HK-2 (cell line): ENCODE measurements at regions not wholly inside any gene's neighbourhood (a gene's known extent, or its start where the extent isn't known, plus 50 kb on each side); places are given as distances from the start of the nearest gene placed in this dataset.

Experiments
- DNase-seq: peaks from one replicate; pipeline ENCODE4 v3.0.0-alpha.2; 2018; ENCODE audit not compliant: unreplicated experiment

DNA sequence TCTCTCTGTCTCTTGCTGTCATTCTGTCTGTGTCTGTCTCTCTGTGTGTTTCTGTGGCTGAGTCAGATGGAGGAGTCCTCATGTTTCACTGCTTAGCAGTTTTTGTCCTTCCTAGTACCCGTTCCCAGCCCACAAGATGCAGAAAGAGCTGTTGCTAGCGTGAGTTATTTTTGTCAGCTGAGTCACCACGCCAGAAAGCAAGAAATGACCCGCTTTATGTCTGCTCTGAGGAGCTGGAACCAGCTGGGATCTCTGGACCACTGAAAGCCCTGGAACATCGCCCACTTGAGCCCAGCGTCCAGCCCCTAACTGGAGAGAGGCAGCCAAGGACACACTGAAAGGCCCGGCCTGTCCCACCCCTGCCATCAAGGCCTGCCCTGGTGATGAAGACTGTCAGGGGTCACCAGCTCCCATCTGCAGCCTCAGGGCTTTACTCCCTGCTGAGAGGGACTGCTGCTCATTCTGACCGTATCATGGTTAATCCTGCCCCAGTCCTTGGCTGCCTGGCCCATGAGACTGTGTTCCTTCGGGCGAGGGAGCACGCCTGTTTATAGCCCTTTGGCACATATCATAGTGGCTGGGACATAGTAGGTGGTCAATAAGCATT lies 101.7 kb upstream of the TPM1 start:
- peak; percentile 61 for DNase-seq

DNA sequence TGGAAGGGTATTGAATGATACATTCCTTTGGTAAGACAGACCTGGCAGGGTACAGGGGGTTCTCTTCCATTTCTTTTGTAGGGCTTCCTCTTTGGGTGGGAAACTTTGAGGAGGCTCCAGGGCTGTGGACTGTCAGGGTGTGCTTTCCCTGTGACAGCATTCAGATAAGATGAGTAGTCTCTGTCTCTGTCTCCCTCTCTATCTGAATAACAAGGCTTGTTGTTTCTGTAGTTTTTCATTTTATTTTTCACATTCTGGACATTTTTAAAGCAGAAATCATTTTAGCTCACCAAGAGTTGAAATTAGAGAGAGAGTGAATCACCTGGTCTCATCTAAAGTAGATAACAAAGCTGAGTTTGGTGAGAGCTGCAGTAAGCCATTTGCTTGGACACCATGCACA lies 100.8 kb upstream of the TPM1 start:
- DNase-seq, result no peak

GRCh38 chr15:62942428-62942827 lies 100.1 kb upstream of the TPM1 start:
- DNase-seq, result no peak

- DNase-seq, result no peak
Measured at GRCh38 chr15:62945063-62945462, 97.5 kb upstream of the TPM1 start.

GRCh38 chr15:62945760-62946159 lies 96.8 kb upstream of the TPM1 start:
- DNase-seq, result no peak

GRCh38 chr15:62946940-62947339 lies 95.6 kb upstream of the TPM1 start:
- DNase-seq, result no peak

- DNase-seq, result no peak
Measured at GRCh38 chr15:62950462-62950931, 92.0 kb upstream of the TPM1 start.

- no peak for DNase-seq
Measured at GRCh38 chr15:62951481-62951880, 91.1 kb upstream of the TPM1 start.

GRCh38 chr15:62953021-62953420 lies 89.5 kb upstream of the TPM1 start:
- DNase-seq, result no peak

DNA sequence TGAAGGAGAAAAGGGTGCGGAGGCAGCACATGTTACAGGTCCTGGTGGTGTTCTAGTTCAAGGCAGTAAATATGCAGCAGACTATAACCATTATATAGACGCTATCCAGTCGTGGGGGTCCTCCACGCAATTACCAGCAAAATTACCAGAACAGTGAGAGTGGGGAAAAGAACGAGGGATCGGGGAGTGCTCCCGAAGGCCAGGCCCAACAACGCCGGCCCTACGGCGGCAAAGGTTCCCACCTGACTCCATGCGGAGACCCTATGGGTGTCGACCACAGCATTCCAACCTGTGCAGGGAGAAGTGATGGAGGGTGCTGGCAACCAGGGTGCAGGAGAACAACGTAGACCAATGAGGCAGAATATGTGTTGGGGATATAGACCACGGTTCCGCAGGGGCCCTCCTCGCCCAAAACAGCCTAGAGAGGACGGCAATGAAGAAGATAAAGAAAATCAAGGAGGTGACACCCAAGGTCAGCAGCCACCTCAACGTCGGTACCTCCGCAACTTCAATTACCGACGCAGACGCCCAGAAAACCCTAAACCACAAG lies 89.0 kb upstream of the TPM1 start:
- DNase-seq, result no peak

DNA sequence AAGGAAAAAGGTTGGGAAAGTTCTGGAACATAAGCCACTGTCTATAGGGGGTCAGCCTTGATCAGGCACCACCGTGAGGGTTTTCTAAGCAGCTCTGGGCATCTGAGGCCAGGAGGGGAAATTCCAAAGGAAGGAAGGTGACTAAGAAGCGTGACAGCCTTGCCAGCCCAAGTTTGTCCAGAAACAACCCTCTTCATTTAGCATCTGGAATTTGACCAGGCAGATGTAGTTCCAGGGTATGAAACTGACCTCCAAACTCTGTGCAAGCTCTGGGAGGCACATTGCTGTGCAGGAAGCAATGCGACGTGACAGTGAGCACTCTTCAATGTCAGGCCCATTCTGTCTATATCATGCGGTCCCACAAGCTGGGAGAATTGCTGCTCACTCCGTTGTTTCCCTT lies 85.4 kb upstream of the TPM1 start:
- peak; percentile 20 for DNase-seq

- no peak for DNase-seq
Measured at GRCh38 chr15:62958528-62959363, 83.8 kb upstream of the TPM1 start.

DNA sequence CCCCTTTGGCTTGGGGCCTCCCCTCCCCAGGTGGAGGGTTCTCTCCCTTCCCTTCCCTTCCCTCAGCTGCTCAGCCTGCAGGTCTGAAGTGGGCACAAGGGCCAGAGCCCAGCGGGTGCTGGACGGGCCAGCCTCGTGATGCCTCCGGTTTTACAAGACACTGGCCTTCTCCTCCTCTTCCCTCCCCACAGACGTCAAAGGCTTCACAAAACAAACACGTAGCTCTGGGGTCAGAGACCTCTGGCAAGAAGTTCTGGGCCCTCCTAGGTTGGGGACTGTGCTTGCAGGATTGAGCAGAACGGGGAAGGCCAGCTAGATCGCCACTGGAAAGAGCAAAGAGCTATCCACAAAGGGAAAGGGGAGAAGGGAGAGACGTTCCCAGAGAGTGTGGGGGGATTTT lies 81.4 kb upstream of the TPM1 start:
- DNase-seq, result no peak

- no peak for DNase-seq
Measured at GRCh38 chr15:62962101-62962995, 80.2 kb upstream of the TPM1 start.

DNA sequence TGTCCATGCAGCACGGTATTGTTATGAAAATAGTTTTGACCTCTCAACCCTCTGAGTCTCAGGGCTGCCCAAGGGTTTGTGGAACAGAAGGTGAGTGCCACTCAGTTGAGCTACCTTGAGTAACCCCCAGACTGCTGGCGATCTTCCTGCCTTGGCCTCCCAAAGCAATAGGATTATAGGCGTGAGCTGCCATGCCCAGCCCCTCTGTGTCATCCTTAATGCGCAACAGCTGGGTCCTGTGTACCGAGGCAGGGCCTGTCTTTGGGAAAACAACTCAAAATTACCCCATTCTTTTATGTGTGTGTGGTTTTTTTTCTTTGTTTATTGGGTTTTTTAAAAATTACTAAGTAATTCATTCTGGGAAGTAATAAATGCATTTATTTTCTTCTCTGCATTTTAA lies 78.3 kb upstream of the TPM1 start:
- DNase-seq, result no peak

GRCh38 chr15:62966294-62967078 lies 76.1 kb upstream of the TPM1 start:
- DNase-seq, result no peak

DNA sequence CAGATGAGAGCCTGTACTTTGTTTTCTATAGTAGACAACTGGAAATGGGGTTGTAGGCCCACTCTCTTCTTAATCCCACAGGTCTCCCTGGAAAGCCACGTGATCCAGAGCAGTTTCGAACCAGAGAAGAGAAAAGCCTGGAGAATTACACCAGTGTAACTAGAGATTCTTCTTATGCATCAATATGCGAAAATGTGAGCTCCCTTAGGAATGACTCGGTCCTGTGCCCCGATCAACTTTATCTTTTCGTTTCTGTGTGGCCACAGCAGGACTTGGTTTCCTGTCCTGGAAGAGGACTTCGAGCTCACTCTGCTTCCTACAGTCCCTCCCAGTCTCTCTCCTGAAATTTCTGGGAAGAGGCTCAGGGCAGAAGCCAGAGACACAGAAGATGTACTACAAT lies 73.8 kb upstream of the TPM1 start:
- no peak for DNase-seq

DNA sequence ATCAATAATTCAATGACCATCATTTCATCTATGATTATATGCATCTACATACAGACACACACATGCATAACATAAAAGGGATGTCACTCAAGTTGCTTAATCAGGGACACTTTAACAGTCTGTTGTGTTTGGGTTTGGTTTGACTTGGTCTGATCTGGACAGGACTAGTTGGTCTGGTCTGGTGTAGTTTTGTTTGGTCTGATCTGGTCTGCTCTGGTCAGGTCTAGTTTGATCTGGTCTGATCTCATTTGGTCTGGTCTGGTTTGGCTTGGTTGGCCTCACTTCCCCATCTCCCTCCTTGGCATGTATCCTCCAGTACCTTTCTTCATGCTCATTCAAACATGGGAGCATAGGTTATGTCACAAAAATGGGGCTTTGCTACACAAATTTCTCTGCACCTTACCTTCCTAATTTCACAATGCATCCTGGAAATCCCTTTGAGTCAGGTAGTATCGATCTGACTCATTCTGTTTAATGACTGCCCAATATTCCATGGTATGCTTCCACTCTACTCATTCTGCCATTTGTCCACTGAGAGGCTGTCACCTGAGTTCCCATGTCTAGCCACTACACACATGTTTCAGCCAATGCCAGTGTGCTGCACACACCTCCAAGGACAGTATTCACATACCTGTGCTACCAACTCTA lies 73.0 kb upstream of the TPM1 start:
- DNase-seq, result no peak

DNA sequence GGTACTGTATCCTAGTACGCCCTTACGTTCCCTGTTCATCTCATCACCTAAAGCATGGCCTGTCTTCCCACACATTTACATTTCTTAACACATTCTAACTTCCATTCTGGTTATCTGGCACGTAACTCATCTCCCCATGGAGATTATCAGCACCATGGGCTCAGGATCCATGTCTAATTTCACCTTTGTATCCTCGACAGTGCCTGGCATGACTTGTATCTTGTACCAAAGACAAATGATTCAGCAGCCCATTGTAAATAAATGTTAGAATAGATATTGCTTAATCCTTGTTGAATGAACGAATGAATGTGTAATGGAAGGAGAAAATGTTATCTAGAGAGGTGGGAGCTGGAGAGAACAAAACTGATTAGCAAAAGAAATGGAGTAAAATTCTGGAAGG lies 69.7 kb upstream of the TPM1 start:
- DNase-seq, result no peak

DNA sequence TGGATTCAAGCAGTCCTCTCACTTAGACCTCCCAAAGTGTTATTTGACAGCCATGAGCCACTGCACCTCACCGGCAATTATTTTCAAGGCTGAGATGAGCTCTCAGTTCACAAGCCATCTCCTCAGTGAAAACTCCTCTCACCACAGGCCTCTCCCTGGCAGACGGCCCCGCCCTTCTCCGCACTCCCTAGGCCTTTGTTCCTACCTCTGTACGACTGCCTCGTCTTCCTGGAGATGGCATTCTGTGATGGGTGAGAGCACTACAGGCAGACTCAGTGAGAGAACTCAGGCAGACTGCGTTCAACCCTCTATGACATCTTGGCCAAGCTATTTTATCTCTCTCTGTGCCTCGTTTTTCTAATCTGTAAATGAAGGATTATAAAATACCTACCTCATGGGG lies 67.0 kb upstream of the TPM1 start:
- DNase-seq, result peak; percentile 58
